ENCODE measurements at regions not wholly inside any gene's neighbourhood (a gene's known extent, or its start where the extent isn't known, plus 50 kb on each side); places are given as distances from the start of the nearest gene placed in this dataset.

DNA sequence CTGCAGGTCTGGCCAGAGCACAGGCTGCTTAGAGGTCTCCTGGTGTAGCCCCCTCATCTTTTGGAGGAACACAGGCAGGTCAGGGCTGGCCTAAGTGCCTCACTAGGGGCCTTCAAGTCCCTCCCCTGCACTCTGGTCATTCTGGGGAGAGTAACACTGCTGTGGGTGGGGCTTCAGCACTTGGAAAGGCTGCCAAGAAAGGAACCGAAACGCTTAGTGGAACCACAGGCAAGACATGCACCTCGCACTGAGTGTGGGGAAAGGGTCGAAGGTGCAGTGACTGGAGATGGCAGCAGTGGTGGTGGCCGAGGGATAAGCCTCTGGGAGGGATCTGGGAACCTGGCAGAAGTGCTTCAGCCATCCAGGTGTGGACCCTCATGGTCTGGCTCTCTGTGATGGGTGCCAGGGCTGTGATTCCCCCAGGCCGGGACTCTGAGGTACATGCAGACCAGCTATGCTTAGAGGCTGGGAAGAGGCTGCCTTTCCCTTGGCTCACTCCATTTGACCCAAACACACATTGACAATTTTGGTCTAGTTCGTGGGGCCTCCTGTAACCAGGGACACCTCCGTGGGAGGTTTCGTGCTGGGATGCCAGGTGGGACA is 182.9 kb upstream of the CSF3R start:
- Mint-ChIP-seq H3K4me1 (ENCODE audit: low read depth, unreplicated experiment) (no peaks in the 10 kb centered on the region), H3K9me3 (ENCODE audit: low read depth, unreplicated experiment) (no peaks in the 10 kb centered on the region), H3K27me3 (ENCODE audit: unreplicated experiment) (peaks cover 24% of the 10 kb centered on the region), H3K36me3 (ENCODE audit: insufficient read depth, unreplicated experiment) (no peaks in the 10 kb centered on the region), H3K4me3 (ENCODE audit: low read depth, unreplicated experiment) (no peak overlapping the region), H3K27ac (ENCODE audit: unreplicated experiment) (no peak overlapping the region)
- BruUV-seq (replicated peaks) = no TSS peak
- intact Hi-C loops (cut with micrococcal nuclease; ENCODE audit: unreplicated experiment) = no loop called here
- TF ChIP-seq, protein P1, sequence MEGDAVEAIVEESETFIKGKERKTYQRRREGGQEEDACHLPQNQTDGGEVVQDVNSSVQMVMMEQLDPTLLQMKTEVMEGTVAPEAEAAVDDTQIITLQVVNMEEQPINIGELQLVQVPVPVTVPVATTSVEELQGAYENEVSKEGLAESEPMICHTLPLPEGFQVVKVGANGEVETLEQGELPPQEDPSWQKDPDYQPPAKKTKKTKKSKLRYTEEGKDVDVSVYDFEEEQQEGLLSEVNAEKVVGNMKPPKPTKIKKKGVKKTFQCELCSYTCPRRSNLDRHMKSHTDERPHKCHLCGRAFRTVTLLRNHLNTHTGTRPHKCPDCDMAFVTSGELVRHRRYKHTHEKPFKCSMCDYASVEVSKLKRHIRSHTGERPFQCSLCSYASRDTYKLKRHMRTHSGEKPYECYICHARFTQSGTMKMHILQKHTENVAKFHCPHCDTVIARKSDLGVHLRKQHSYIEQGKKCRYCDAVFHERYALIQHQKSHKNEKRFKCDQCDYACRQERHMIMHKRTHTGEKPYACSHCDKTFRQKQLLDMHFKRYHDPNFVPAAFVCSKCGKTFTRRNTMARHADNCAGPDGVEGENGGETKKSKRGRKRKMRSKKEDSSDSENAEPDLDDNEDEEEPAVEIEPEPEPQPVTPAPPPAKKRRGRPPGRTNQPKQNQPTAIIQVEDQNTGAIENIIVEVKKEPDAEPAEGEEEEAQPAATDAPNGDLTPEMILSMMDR (IDR thresholded peaks at IDR 0.05; ENCODE audit: unreplicated experiment) = no peak
- CTCF ChIA-PET = no interaction called here
- no peak for DNase-seq

DNA sequence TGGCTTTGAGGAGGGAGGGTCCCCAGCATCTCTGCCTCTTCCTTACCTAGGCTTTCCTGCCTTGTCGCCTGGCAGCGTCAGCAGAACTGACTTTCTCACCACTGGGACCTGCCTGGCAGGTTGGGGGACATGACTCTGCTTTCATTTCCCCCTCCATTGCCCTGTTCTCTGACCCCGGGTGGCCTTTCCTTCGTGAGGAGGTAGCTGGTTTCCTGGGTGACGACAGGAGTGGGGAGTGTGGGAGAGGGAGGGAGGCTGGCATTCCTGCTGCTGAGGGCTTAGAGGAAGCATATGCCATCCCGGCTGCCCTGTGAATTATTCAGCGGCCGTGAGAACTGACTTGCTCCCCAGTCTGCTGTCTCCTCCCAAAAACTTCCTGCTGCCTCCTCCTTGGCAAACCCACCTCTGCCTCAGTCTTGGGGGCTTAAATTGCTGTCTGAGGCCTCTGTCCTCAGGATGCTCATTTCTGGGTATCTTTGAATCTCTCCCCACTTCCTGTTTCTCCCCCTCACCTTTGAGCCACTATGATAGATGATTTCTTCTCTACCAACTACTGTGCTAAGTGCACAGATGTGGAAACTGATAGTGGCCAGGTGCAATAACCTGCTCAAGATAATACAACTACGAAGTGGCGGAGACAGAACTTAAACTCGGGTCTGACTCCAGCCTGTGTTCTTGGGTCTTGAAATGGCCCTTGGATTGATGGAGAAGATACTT is 182.0 kb upstream of the CSF3R start:
- no peaks in the 10 kb centered on the region for H3K36me3 Mint-ChIP-seq (ENCODE audit: insufficient read depth, unreplicated experiment)
- intact Hi-C loops (cut with micrococcal nuclease; ENCODE audit: unreplicated experiment) = no loop called here
- H3K4me3 Mint-ChIP-seq (ENCODE audit: low read depth, unreplicated experiment) = no peak overlapping the region
- no TSS peak for BruUV-seq (replicated peaks)
- H3K27ac Mint-ChIP-seq (ENCODE audit: unreplicated experiment) = no peak overlapping the region
- H3K9me3 Mint-ChIP-seq (ENCODE audit: low read depth, unreplicated experiment) = no peaks in the 10 kb centered on the region
- H3K27me3 Mint-ChIP-seq (ENCODE audit: unreplicated experiment) = peaks cover 33% of the 10 kb centered on the region
- H3K4me1 Mint-ChIP-seq (ENCODE audit: low read depth, unreplicated experiment) = no peaks in the 10 kb centered on the region
- CTCF ChIA-PET = no interaction called here
- DNase-seq = peak; percentile 29
- TF ChIP-seq, protein P1 (IDR thresholded peaks at IDR 0.05; ENCODE audit: unreplicated experiment) = no peak

DNA sequence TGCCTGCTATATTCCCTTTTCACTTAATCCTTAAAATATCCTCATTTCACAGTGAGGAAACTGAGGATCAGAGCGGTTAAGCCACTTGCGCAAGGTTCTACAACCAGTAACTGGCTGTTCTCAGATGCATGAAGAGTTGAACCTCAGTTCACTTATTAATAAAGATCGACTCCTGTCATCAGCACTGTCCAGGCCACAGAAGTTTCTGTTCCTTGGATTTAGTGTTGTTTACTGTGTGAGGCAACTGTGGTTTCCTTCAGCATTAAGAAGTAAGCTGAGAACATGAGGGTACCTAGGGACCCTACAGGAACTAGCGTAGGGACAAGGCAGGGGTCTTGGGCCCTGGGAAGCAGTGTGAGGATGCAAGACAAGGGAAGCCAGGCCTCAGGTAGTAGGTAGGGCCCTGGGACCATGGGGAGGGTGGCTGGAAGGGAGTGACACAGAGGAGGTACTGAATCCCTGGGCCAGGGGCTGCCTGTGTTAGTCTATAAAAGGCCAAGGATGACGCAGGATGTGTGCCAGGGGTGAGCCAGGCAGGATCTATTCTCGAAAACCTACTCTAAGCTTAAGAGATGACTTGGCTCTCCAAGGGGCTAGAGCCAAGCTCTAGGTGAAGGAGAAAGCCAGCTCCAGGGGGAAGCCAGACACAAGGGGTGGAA is 181.2 kb upstream of the CSF3R start:
- H3K27me3 Mint-ChIP-seq (ENCODE audit: unreplicated experiment) = peaks cover 41% of the 10 kb centered on the region
- CTCF ChIA-PET = no interaction called here
- no peaks in the 10 kb centered on the region for H3K36me3 Mint-ChIP-seq (ENCODE audit: insufficient read depth, unreplicated experiment)
- H3K4me1 Mint-ChIP-seq (ENCODE audit: low read depth, unreplicated experiment) = no peaks in the 10 kb centered on the region
- H3K27ac Mint-ChIP-seq (ENCODE audit: unreplicated experiment) = no peak overlapping the region
- TF ChIP-seq, protein P1 (IDR thresholded peaks at IDR 0.05; ENCODE audit: unreplicated experiment) = no peak
- intact Hi-C loops (cut with micrococcal nuclease; ENCODE audit: unreplicated experiment) = no loop called here
- no peaks in the 10 kb centered on the region for H3K9me3 Mint-ChIP-seq (ENCODE audit: low read depth, unreplicated experiment)
- no peak for DNase-seq
- no TSS peak for BruUV-seq (replicated peaks)
- H3K4me3 Mint-ChIP-seq (ENCODE audit: low read depth, unreplicated experiment) = no peak overlapping the region

DNA sequence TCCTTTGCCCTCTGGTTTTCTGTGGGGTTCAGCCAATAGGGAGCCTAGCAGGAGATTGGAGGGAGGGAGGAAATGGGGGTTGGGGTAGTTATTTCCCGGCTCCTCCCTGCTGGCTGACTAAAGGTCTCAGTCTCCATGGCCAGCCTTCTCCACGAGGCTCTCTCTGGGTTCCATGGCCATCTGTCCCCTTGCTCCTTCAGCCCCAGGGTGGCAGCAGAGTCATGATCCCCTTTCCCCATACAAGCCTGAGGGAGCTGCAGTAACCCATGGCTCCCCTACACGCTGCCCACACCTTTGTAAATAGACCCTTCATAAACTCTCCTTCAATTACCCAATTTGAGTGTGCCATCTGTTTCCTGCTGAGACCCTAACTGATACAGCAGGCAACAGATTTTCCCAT is 176.1 kb upstream of the CSF3R start:
- peaks cover 87% of the 10 kb centered on the region for H3K27me3 Mint-ChIP-seq (ENCODE audit: unreplicated experiment)

More for the DNA sequence above, 176.1 kb upstream of the CSF3R start:
- no peaks in the 10 kb centered on the region for H3K4me1 Mint-ChIP-seq (ENCODE audit: low read depth, unreplicated experiment)
- intact Hi-C loops (cut with micrococcal nuclease; ENCODE audit: unreplicated experiment) = no loop called here
- no TSS peak for BruUV-seq (replicated peaks)
- no peak overlapping the region for H3K27ac Mint-ChIP-seq (ENCODE audit: unreplicated experiment)
- TF ChIP-seq, protein P1 (IDR thresholded peaks at IDR 0.05; ENCODE audit: unreplicated experiment) = no peak
- CTCF ChIA-PET = no interaction called here
- H3K4me3 Mint-ChIP-seq (ENCODE audit: low read depth, unreplicated experiment) = no peak overlapping the region
- H3K36me3 Mint-ChIP-seq (ENCODE audit: insufficient read depth, unreplicated experiment) = no peaks in the 10 kb centered on the region
- no peak for DNase-seq
- no peaks in the 10 kb centered on the region for H3K9me3 Mint-ChIP-seq (ENCODE audit: low read depth, unreplicated experiment)

Data from Calu3 (cell line).